Tibial nerve (tissue), 4 donors: ENCODE measurements at regions not wholly inside any gene's neighbourhood (a gene's known extent, or its start where the extent isn't known, plus 50 kb on each side); places are given as distances from the start of the nearest gene placed in this dataset.

Source experiments
- DNase-seq, 2 donors: peaks; one replicate each; pipeline ENCODE4 v3.0.0-alpha.2; 2019; ENCODE audit warnings: low spot score in 2 of 2
- H3K27ac ChIP-seq, 4 donors: fragments of 200-600 bp; sonication (generic) in 3 of 4; one replicate each; pipeline ENCODE4 v1.5.1; 2017 to 2019; ENCODE audit warnings: mild to moderate bottlenecking in 1 of 4
- H3K27me3 ChIP-seq, 2 donors: fragments of 200-600 bp; sonication (generic) in 1 of 2; one replicate each; pipeline versions ENCODE4 v1.5.1 to v1.6.0; 2017 to 2019
- H3K36me3 ChIP-seq, 3 donors: fragments of 200-600 bp; sonication (generic); one replicate each; pipeline ENCODE4 v1.5.1; 2018 to 2019
- H3K4me1 ChIP-seq, 4 donors: fragments of 200-600 bp; sonication (generic) in 3 of 4; one replicate each; pipeline ENCODE4 v1.5.1; 2017 to 2019
- H3K4me3 ChIP-seq, 4 donors: fragments of 200-600 bp; sonication (generic) in 3 of 4; one replicate each; pipeline ENCODE4 v1.5.1; 2017 to 2019; ENCODE audit warnings: mild to moderate bottlenecking in 1 of 4, moderate library complexity in 1 of 4
- H3K9me3 ChIP-seq, 4 donors: fragments of 200-600 bp; sonication (generic) in 3 of 4; one replicate each; pipeline ENCODE4 v1.5.1; 2017 to 2019
- CTCF ChIP-seq, 5 experiments: fragments of 200-600 bp in 3 of 5; fragments of 450-650 bp in 2 of 5; sonication (generic) in 3 of 5; IDR thresholded peaks; one replicate each; pipeline ENCODE4 v1.5.1; 2016 to 2019; ENCODE audit warnings: antibody characterized with exemption in 5 of 5, mild to moderate bottlenecking in 3 of 5, moderate library complexity in 2 of 5
- EP300 ChIP-seq, 2 donors: sonication (generic); formaldehyde crosslinking; IDR thresholded peaks; one replicate each; pipeline ENCODE4 v1.6.1; 2017; ENCODE audit warnings: antibody characterized with exemption in 2 of 2, mild to moderate bottlenecking in 1 of 2
- POLR2A ChIP-seq, 2 donors: fragments of 450-650 bp; IDR thresholded peaks; one replicate each; pipeline ENCODE4 v1.6.1; 2017; ENCODE audit warnings: antibody characterized with exemption in 2 of 2, mild to moderate bottlenecking in 2 of 2, moderate library complexity in 2 of 2
- WGBS, 2 donors: methylation state at CpG; one replicate each; pipeline ENCODE4 v1.1.5; 2018; 5-methylcytosine and 5-hydroxymethylcytosine counted together

GRCh38 chr1:229180161-229180560 is 90.8 kb upstream of the RAB4A start:
- Histone ChIP-seq H3K9me3 (no peaks in the 10 kb centered on the region), H3K27me3 (no peaks in the 10 kb centered on the region), H3K27ac (no peak overlapping the region), H3K36me3 (no peaks in the 10 kb centered on the region), H3K4me1 (no peaks in the 10 kb centered on the region), H3K4me3 (no peak overlapping the region)
- WGBS, 2 donors: 79 to 81% methylated on average over 8 of the region's 8 CpGs
- TF ChIP-seq CTCF (IDR thresholded peaks at IDR 0.05) (no peak), POLR2A (IDR thresholded peaks at IDR 0.05) (no peak), EP300 (IDR thresholded peaks at IDR 0.05) (no peak)
- no peak for DNase-seq

GRCh38 chr1:229181419-229181818 is 89.5 kb upstream of the RAB4A start:
- no peak overlapping the region for H3K4me3 ChIP-seq
- WGBS, 2 donors: 98 to 100% methylated on average over 2 of the region's 2 CpGs
- H3K36me3 ChIP-seq: no peaks in the 10 kb centered on the region
- no peaks in the 10 kb centered on the region for H3K9me3 ChIP-seq
- TF ChIP-seq CTCF (IDR thresholded peaks at IDR 0.05) (no peak), POLR2A (IDR thresholded peaks at IDR 0.05) (no peak), EP300 (IDR thresholded peaks at IDR 0.05) (no peak)
- H3K4me1 ChIP-seq: no peaks in the 10 kb centered on the region
- DNase-seq: no peak
- no peak overlapping the region for H3K27ac ChIP-seq
- no peaks in the 10 kb centered on the region for H3K27me3 ChIP-seq

DNA sequence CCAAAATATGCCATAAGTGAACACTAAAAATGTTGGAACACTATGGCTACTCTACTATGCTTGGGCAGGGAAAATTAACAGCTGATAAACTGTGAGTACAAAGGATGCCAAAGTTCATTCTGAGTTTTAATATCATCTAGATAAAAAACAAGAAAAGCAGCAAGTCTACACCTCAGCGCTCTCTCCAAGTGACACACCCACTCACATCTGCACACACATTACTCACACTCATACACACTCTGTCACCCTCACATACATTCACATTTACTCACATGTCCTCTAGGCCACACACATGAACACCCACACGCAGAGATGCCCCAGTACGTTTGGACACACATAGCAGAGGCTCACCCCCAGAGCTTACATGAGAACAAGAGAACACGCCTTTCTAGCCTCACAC is 87.3 kb upstream of the RAB4A start:
- TF ChIP-seq EP300 (IDR thresholded peaks at IDR 0.05) (no peak), POLR2A (IDR thresholded peaks at IDR 0.05) (no peak), CTCF (IDR thresholded peaks at IDR 0.05) (no peak)
- 79 to 85% methylated on average over 4 of the region's 4 CpGs for WGBS, 2 donors
- no peaks in the 10 kb centered on the region for H3K4me1 ChIP-seq
- no peak overlapping the region for H3K4me3 ChIP-seq
- H3K27ac ChIP-seq: no peak overlapping the region
- H3K9me3 ChIP-seq: no peaks in the 10 kb centered on the region
- no peaks in the 10 kb centered on the region for H3K36me3 ChIP-seq
- H3K27me3 ChIP-seq: no peaks in the 10 kb centered on the region
- no peak for DNase-seq

- WGBS, 2 donors: 61 to 64% methylated on average over 4 of the region's 4 CpGs
- no peaks in the 10 kb centered on the region for H3K4me1 ChIP-seq
- DNase-seq: no peak
- TF ChIP-seq CTCF (IDR thresholded peaks at IDR 0.05) (no peak), POLR2A (IDR thresholded peaks at IDR 0.05) (no peak), EP300 (IDR thresholded peaks at IDR 0.05) (no peak)
- H3K27ac ChIP-seq: no peak overlapping the region
- no peaks in the 10 kb centered on the region for H3K9me3 ChIP-seq
- H3K4me3 ChIP-seq: no peak overlapping the region
- no peaks in the 10 kb centered on the region for H3K36me3 ChIP-seq
- no peaks in the 10 kb centered on the region for H3K27me3 ChIP-seq
Measured at GRCh38 chr1:229184066-229184465, 86.8 kb upstream of the RAB4A start.

DNA sequence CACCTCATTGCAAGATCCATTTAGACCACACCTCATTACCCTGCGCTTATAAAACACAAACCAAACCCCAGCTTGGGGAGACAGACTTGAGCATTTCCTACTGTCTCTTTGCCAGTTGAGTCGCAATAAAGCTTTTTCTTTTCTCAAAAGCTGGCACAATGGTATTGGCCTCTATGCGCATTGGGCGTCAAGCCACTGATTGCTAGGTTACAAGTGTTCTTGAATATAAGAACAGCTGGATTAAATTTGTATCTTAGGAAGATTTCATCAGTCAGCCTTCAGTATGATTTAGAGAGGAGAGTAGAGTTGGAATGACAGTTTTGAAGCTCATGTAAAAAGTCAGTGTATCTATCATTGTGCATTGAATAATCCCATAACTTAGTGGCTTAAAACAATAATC is 84.9 kb upstream of the RAB4A start:
- no peaks in the 10 kb centered on the region for H3K27me3 ChIP-seq
- DNase-seq: no peak
- TF ChIP-seq EP300 (IDR thresholded peaks at IDR 0.05) (no peak), POLR2A (IDR thresholded peaks at IDR 0.05) (no peak), CTCF (IDR thresholded peaks at IDR 0.05) (no peak)
- H3K36me3 ChIP-seq: no peaks in the 10 kb centered on the region
- no peaks in the 10 kb centered on the region for H3K9me3 ChIP-seq
- H3K4me1 ChIP-seq: no peaks in the 10 kb centered on the region
- H3K4me3 ChIP-seq: no peak overlapping the region
- WGBS, 2 donors: 99 to 100% methylated on average over 4 of the region's 4 CpGs
- H3K27ac ChIP-seq: no peak overlapping the region
